ES-I3 (cell line): ENCODE measurements at regions not wholly inside any gene's neighbourhood (a gene's known extent, or its start where the extent isn't known, plus 50 kb on each side); places are given as distances from the start of the nearest gene placed in this dataset.

Source experiments
- H3K36me3 ChIP-seq: 2 replicates; pipeline ENCODE4 v1.6.1; 2013; ENCODE audit warnings: mild to moderate bottlenecking, low read length, control low read depth, moderate library complexity; ENCODE audit not compliant: insufficient read depth
- H3K4me1 ChIP-seq: 2 replicates; pipeline ENCODE4 v1.6.1; 2013; ENCODE audit warnings: mild to moderate bottlenecking, control low read depth, low read length; ENCODE audit not compliant: insufficient read depth
- H3K9ac ChIP-seq: 2 replicates; pipeline ENCODE4 v1.6.1; 2013; ENCODE audit warnings: low read depth, mild to moderate bottlenecking, low read length, moderate library complexity
- H3K9me3 ChIP-seq: 2 replicates; pipeline ENCODE4 v1.6.1; 2013; ENCODE audit warnings: mild to moderate bottlenecking, low read length, moderate library complexity; ENCODE audit not compliant: control insufficient read depth, insufficient read depth

DNA sequence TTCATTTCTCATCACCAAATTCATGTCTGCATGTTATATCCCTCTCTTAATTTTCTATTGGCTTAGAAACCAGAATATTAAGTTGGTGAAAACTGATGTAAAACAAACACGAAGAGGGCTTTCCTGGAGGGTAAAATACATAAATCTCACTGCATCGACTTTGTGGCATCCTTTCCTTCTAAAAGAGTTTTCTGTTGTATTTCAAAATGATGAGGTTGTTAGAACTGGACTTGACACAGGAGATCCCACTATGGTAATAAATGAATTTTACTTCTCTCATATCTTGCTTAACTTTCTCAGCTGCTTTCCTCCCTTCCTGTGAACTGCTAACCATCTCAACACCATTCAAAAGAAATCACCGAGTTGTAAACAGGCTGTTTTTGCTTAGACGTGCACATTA, 162.0 kb upstream of the TRPC7 start:
- H3K4me1 ChIP-seq: no peaks in the 10 kb centered on the region
- H3K9ac ChIP-seq: no peak overlapping the region
- H3K36me3 ChIP-seq: no peaks in the 10 kb centered on the region
- H3K9me3 ChIP-seq: no peaks in the 10 kb centered on the region

DNA sequence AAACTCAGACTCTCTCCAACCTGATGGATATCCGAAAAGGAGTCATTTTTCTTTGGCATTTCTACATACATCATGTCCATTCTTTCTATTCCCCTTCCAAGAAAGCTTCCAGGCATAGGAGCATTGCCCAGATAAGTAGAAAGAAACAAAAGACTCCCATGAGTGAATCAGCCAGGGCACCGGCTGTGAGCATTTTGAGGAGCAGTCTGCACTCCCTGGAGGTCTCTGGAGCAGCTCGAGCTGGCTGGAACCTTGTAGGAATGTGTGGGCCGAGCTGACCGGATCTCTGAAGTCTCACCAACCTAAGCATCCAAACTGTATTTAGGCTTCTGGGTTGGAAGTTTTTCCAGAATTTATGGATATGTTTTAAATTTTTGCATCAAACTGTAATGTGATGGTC, 161.4 kb upstream of the TRPC7 start:
- H3K36me3 ChIP-seq: no peaks in the 10 kb centered on the region
- no peaks in the 10 kb centered on the region for H3K9me3 ChIP-seq
- no peaks in the 10 kb centered on the region for H3K4me1 ChIP-seq
- no peak overlapping the region for H3K9ac ChIP-seq

DNA sequence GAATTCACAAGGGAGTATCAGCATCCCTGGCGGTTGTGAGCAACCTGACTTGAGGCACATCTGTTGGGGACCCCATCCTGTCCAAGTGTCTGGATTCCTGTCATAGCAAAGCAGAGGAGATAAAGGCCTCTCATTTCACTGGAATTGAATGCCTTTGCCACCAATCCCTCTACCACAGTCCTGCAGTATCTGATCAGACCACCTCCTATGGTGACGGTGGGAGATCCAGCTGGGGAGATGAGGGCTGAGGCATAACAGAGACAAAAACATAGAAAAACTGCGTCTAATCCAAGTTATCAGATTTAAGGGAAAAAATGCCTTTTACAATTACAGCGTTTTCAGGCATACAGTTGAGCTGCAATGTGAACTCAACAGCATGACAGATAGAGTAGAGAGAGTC, 160.7 kb upstream of the TRPC7 start:
- no peaks in the 10 kb centered on the region for H3K9me3 ChIP-seq
- no peak overlapping the region for H3K9ac ChIP-seq
- H3K4me1 ChIP-seq: no peaks in the 10 kb centered on the region
- H3K36me3 ChIP-seq: no peaks in the 10 kb centered on the region

DNA sequence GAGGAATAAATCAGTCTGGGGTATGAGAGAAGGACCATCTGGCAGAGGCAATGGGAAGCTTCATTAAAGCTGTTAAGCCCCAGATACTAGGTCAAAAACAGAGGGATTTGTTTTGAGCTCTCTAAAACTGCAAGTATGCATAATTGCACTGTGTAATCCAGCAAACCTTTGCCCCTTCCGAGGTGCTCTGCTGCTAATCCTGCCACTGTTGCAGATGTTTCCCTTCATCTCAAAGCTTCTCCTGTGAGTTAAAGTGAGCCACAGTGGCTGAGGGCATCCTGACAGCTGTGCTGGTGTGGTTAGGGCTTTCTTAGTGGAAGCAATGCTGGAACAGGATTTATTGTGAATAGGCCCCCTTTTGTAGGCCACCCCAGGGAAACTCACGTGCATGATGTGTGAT, 160.3 kb upstream of the TRPC7 start:
- Histone ChIP-seq H3K4me1 (no peaks in the 10 kb centered on the region), H3K9ac (no peak overlapping the region), H3K36me3 (no peaks in the 10 kb centered on the region), H3K9me3 (no peaks in the 10 kb centered on the region)

DNA sequence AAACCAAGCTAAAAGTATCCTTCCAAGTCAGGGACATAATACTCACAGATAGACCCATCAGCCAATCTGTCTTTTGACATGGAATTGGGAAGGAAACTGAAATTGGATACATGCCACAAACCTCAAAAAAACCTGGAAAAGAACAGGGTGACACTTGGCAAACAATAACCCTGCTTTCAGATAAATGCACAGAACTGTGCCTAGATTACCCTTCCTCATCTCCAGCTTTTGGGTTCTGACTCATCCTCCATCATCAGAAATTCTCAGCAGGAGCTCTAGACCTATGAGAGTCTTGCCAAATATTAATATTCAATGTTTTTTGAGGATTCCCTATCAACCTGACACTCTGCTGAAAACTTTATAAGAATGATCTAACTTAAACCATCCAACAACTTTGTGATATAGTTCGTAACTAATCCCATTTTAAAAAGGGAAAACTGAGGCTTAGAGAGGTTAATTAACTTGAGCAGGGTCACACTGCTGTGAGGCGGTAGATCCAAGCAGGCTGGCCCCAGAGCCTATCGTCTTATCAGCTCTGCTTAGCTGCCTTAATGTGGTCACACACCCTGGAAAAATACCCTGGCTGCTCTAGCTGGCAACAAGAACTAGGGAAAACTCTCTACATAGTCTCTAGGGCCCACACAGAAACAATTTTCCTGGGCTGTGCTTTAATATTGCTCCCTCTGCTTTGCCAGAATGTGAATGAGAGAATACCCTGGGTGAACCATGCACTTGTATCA, 157.0 kb upstream of the TRPC7 start:
- Histone ChIP-seq H3K4me1 (no peaks in the 10 kb centered on the region), H3K36me3 (no peaks in the 10 kb centered on the region), H3K9ac (no peak overlapping the region), H3K9me3 (no peaks in the 10 kb centered on the region)

DNA sequence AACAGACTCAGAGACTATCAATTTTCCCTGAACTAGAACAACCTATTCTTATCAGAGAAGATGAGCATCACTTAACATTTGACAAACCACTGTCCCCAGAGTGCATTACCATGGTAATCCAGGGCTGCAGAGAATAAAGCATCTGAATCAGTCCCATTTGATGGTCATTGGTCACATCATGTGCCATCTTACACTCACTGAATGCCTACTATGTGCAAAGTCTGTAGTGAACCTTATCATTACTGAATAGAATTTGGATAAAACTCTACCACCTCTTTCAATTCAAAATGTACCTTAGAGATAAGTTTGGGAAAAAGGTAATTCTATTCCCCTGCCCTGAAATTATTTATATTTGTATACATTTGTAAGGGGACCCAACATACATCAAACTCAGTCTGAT, 156.4 kb upstream of the TRPC7 start:
- no peak overlapping the region for H3K9ac ChIP-seq

DNA sequence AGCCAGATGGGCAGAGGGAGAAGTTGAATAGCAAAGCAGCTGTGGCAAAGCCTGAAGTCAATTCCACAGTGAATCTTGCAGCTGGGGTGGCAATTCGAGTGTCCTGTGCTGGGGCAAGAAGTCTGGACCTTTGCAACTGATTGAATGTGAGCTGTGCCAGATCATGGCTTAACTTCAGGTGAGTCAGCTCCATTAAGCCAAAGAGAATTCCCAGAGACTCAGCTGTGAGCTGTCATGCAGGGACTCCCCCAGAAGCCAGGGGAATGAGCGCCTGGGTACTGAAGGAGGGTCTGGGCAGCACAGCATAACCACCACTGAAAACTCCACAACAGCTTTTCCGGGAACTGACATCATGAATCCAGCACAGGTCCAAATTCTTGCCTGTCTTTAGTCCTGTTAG, 153.5 kb upstream of the TRPC7 start:
- H3K9me3 ChIP-seq: no peaks in the 10 kb centered on the region
- H3K4me1 ChIP-seq: no peaks in the 10 kb centered on the region
- H3K9ac ChIP-seq: no peak overlapping the region
- no peaks in the 10 kb centered on the region for H3K36me3 ChIP-seq

More for the DNA sequence above, 156.4 kb upstream of the TRPC7 start:
- Histone ChIP-seq H3K36me3 (no peaks in the 10 kb centered on the region), H3K4me1 (no peaks in the 10 kb centered on the region), H3K9me3 (no peaks in the 10 kb centered on the region)

DNA sequence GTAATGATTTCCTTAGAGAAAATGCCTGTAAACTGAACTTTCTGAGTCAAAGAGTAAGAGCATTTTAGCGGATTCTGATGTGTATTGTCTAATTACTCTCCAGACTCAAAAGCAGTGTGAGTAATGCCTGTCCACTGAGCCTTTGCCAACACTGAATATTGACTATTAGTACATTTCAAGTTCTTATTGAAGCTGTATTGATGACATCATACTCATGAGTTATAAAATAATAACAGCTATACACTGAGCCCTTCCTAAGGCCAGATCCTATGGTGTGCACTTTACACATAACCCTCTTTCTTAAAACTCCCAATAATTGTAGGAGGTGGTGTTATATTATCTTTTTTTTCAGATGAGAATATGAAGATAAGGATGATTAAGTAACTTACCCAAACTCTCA, 152.8 kb upstream of the TRPC7 start:
- H3K9me3 ChIP-seq: no peaks in the 10 kb centered on the region
- no peaks in the 10 kb centered on the region for H3K4me1 ChIP-seq
- H3K9ac ChIP-seq: no peak overlapping the region
- H3K36me3 ChIP-seq: no peaks in the 10 kb centered on the region

DNA sequence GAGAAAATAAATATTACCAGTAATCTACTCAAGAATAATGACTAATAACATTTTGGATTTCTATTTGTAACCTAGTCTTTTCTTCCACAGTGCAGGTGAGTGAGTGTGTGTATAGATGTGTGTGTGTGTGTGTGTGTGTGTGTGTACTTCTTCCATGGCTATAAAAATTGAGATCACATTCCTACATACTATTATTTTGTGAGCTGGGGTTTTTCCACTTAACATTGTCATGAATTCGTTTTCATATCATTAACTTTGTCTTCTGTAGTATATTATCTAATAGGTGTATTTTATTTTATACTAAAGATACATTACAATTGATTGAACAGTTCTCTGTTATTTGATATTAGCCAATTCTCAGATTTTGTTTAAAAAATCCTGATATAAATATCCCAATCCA, 152.4 kb upstream of the TRPC7 start:
- H3K36me3 ChIP-seq: no peaks in the 10 kb centered on the region
- H3K4me1 ChIP-seq: no peaks in the 10 kb centered on the region
- no peaks in the 10 kb centered on the region for H3K9me3 ChIP-seq

DNA sequence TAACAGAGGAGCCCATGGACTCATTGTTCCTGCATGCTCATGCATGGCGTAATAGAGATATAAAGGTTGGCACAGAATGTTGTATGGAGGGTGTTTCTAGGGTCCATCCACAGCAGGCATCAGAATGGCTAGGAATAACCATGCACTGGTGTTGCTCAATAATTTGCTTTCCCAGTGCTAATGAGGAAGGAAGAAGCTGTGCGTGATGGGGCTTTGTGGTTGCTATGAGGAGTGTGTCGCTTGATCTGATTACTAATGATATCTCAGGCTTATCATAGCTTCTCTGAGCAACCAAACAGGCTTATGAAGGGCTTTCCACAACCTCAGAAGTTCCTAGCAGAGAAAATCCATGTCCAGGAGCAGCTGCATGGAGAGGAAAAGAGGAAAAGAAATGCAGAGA, 151.3 kb upstream of the TRPC7 start:
- Histone ChIP-seq H3K4me1 (no peaks in the 10 kb centered on the region), H3K9ac (no peak overlapping the region), H3K9me3 (no peaks in the 10 kb centered on the region), H3K36me3 (no peaks in the 10 kb centered on the region)

More for the DNA sequence above, 152.4 kb upstream of the TRPC7 start:
- H3K9ac ChIP-seq: no peak overlapping the region

DNA sequence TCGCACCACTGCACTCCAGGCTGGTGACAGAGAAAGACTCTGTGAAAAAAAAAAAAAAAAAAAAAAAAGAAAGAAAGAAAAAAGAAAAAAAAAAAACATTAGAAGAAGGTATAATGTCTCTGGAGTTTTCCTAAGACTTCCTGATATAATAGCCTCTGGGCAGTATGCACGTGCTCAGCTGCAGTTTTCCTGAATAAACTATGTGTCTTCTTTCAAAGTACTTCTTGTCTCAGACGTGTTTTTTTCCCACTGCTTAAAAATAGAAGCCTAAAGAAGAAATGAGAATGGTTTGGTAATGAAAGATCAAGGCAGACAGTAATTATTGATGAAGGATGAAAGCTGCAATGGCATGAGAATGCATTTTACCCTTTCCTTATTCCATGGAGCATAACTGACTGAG, 148.1 kb upstream of the TRPC7 start:
- Histone ChIP-seq H3K36me3 (no peaks in the 10 kb centered on the region), H3K9ac (no peak overlapping the region), H3K4me1 (no peaks in the 10 kb centered on the region), H3K9me3 (no peaks in the 10 kb centered on the region)

DNA sequence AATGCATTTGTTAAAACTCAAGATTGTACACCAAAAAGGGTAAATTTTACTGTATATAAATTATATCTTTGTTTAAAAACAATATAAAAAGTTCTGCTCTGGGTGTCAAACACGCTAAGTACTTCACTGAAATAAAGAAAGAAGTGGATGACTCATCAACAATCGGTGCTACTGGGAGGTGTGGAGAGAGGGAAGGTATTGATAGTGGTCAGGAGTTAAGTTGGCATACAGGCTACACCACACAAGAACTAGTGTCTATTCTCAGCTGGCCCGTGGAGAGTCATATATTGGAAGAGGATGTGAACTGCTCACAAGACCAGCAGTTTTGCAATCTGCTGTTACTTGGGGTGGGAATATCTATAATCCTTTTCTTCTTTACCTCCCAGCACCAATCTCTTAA, 145.7 kb upstream of the TRPC7 start:
- Histone ChIP-seq H3K4me1 (no peaks in the 10 kb centered on the region), H3K9ac (no peak overlapping the region), H3K9me3 (no peaks in the 10 kb centered on the region), H3K36me3 (no peaks in the 10 kb centered on the region)

DNA sequence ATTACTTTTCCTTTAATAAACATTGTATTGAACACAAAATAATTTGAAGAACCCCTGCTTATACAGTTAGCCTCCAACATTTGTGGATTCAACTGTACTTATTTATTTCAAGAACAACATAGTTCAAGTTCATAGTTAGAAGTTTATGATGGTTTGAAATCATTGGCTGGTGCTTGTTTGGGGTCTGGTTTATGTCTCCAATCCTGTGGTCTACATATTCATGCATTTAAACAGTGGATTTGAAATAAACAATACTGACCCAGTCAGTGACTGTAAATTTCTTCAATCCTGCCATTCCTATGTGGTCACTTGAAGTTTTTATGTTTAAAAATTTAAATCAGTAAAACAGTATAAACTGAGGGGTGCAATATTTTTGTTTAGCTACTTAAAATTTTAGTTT, 145.1 kb upstream of the TRPC7 start:
- Histone ChIP-seq H3K4me1 (no peaks in the 10 kb centered on the region), H3K9ac (no peak overlapping the region), H3K9me3 (no peaks in the 10 kb centered on the region), H3K36me3 (no peaks in the 10 kb centered on the region)

DNA sequence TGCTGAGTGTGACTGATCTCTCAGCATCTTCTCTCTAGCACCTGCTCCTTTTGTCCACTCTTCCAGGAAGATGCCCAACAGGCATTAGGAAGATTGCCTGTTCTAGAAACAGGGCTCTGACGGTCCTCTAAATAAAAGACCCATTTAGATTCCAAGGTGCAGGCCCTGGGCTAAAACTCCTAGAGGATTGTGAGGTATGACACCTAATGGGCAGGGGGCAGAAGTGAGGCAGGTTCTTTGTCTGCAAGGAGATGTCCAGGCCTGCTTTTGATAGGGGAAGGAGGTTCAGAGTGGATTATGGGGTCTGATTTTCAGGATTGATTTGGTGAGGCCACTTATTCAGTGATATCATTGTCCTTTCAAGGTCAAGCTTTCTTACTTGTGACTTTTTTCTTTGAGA, 140.8 kb upstream of the TRPC7 start:
- Histone ChIP-seq H3K9ac (no peak overlapping the region), H3K9me3 (no peaks in the 10 kb centered on the region)

DNA sequence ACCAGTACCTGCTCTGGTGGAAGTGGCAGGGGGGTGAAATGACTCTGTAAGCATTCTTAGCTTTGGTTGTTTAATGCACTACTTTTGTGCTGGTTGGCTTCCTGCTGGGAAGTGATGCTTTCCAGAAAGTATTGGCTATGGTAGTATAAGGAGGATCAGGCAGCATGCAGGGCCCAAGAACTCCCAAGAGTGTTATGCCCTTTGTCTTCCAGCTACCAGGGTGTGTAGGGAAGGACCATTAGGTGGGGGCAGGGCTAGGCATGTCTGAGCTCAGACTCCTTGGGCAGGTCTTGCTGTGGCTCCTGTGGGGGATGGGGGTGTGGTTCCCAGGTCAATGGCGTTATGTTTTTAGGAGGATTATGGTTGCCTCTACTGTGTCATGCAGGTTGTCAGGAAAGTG, 135.8 kb upstream of the TRPC7 start:
- no peak overlapping the region for H3K9ac ChIP-seq
- H3K4me1 ChIP-seq: no peaks in the 10 kb centered on the region
- no peaks in the 10 kb centered on the region for H3K36me3 ChIP-seq
- H3K9me3 ChIP-seq: peaks cover 11% of the 10 kb centered on the region

More for the DNA sequence above, 140.8 kb upstream of the TRPC7 start:
- Histone ChIP-seq H3K4me1 (no peaks in the 10 kb centered on the region), H3K36me3 (no peaks in the 10 kb centered on the region)

DNA sequence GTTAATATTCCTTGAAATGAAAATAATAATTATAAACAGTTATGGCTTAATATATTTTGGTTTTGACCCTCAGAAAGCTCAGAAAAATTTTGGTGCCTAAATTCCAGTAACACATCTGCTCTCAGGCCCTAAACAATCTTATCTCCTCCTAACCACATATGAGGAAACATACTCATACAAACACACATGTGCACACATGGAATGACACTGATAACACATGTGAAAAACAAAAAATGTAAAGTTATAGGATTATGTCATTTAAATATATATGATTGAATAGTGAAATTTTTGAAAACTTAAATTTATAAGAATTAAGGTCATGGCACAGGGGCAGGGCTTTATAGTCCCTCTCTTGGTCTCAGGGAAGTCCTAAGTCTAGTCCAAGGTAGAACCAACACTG, 127.2 kb upstream of the TRPC7 start:
- no peaks in the 10 kb centered on the region for H3K4me1 ChIP-seq
- no peaks in the 10 kb centered on the region for H3K36me3 ChIP-seq
- H3K9ac ChIP-seq: no peak overlapping the region
- H3K9me3 ChIP-seq: no peaks in the 10 kb centered on the region
